CD4-positive, alpha-beta T cell treated with Interleukin-10 for 1 hour (primary cell): ENCODE measurements at regions not wholly inside any gene's neighbourhood (a gene's known extent, or its start where the extent isn't known, plus 50 kb on each side); places are given as distances from the start of the nearest gene placed in this dataset.

Experiments used
- DNase-seq: peaks from one replicate; pipeline ENCODE4 v3.0.0-alpha.2; 2020

GRCh38 chr12:92614001-92614400, 88.8 kb upstream of the PLEKHG7 start:
- DNase-seq, result no peak

- DNase-seq, result no peak
Observed at GRCh38 chr12:92612611-92613010, 90.2 kb upstream of the PLEKHG7 start.

- peak; percentile 45 for DNase-seq
Observed at GRCh38 chr12:92608151-92609091, 94.4 kb upstream of the PLEKHG7 start.

GRCh38 chr12:92606956-92607355, 95.8 kb upstream of the PLEKHG7 start:
- no peak for DNase-seq

GRCh38 chr12:92605621-92606170, 97.1 kb upstream of the PLEKHG7 start:
- no peak for DNase-seq

- no peak for DNase-seq
Observed at GRCh38 chr12:92604786-92605185, 98.0 kb upstream of the PLEKHG7 start.

- DNase-seq, result no peak
Observed at GRCh38 chr12:92603741-92604432, 98.9 kb upstream of the PLEKHG7 start.

- no peak for DNase-seq
Observed at GRCh38 chr12:92602930-92603623, 99.7 kb upstream of the PLEKHG7 start.

- no peak for DNase-seq
Observed at GRCh38 chr12:92602476-92602875, 100.3 kb upstream of the PLEKHG7 start.

GRCh38 chr12:92601680-92602079, 101.1 kb upstream of the PLEKHG7 start:
- no peak for DNase-seq

GRCh38 chr12:92601176-92601575, 101.6 kb upstream of the PLEKHG7 start:
- DNase-seq, result no peak

GRCh38 chr12:92600052-92600451, 102.7 kb upstream of the PLEKHG7 start:
- DNase-seq, result no peak

GRCh38 chr12:92597997-92598396, 104.8 kb upstream of the PLEKHG7 start:
- no peak for DNase-seq

- no peak for DNase-seq
Observed at GRCh38 chr12:92597118-92597517, 105.7 kb upstream of the PLEKHG7 start.

- no peak for DNase-seq
Observed at GRCh38 chr12:92596383-92596782, 106.4 kb upstream of the PLEKHG7 start.

- DNase-seq, result no peak
Observed at GRCh38 chr12:92595663-92596062, 107.1 kb upstream of the PLEKHG7 start.

GRCh38 chr12:92593734-92594402, 108.9 kb upstream of the PLEKHG7 start:
- DNase-seq, result peak; percentile 94

- no peak for DNase-seq
Observed at GRCh38 chr12:92585115-92585727, 117.6 kb upstream of the PLEKHG7 start.

GRCh38 chr12:92583910-92584309, 118.9 kb upstream of the PLEKHG7 start:
- no peak for DNase-seq

- DNase-seq, result no peak
Observed at GRCh38 chr12:92582893-92583292, 119.9 kb upstream of the PLEKHG7 start.

GRCh38 chr12:92582475-92582874, 120.3 kb upstream of the PLEKHG7 start:
- no peak for DNase-seq

GRCh38 chr12:92581604-92582003, 121.2 kb upstream of the PLEKHG7 start:
- no peak for DNase-seq
